NAMALWA (cell line): ENCODE measurements at regions not wholly inside any gene's neighbourhood (a gene's known extent, or its start where the extent isn't known, plus 50 kb on each side); places are given as distances from the start of the nearest gene placed in this dataset.
A peak's percentile ranks its signal among the peaks of the same experiment; 100 is the strongest.
"Not testable (repeated sequence)": the region's sequence is repeated elsewhere in the genome, so short reads cannot be mapped to it uniquely, and the experiment has no call there.

Experiments
- DNase-seq: peaks from one replicate; pipeline ENCODE4 v3.0.0-alpha.2; 2015; ENCODE audit warnings: low spot score

- no peak for DNase-seq
These were observed 398.2 kb upstream of the RGS18 start for GRCh38 chr1:191760016-191760415.

GRCh38 chr1:191788551-191788950 lies 369.7 kb upstream of the RGS18 start:
- DNase-seq = no peak

- no peak for DNase-seq
These were observed 360.1 kb upstream of the RGS18 start for GRCh38 chr1:191798178-191798577.

- no peak for DNase-seq
These were observed 354.0 kb upstream of the RGS18 start for GRCh38 chr1:191804311-191804710.

GRCh38 chr1:191813593-191813992 lies 344.7 kb upstream of the RGS18 start:
- DNase-seq = not testable (repeated sequence)

DNA sequence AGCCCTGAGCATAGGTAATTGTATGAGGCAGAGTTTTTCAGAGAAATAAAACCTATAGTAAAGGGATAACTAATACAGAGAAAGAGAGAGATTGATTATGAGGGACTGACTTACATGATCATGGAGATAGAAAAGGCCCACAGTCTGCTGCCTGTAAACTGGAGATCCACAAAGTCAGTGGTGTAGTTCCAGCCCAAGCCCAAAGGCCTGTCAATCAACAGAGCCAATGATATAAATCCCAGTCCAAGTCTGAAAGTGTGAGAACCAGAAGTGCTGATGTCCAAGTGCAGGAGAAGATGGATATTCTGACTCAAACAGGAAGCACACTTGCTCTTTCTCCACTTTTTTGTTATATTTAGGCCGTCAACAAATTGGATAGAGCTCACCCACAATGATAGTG lies 340.1 kb upstream of the RGS18 start:
- no peak for DNase-seq

- peak; percentile 51 for DNase-seq
These were observed 326.7 kb upstream of the RGS18 start for GRCh38 chr1:191831572-191831971.

DNA sequence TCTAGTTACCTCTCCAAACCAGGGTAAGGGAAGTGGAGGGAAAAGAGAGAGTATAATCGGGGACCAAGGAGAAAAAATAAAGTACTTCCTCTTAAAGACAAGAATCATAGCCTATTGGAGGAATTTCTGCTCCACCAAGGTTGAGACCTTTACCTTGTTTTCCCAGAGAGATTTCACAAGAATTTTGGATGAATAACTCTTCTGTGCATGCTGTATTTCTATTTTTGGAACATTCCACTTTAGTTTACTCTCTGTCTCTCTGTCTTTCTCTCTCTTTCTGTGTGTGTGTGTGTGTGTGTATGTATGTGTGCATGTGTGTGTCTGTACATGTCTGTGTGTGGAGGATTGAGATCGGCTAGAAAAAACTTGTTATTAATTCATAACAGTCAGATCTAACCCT lies 318.4 kb upstream of the RGS18 start:
- DNase-seq = no peak

GRCh38 chr1:191851799-191852595 lies 306.3 kb upstream of the RGS18 start:
- no peak for DNase-seq

DNA sequence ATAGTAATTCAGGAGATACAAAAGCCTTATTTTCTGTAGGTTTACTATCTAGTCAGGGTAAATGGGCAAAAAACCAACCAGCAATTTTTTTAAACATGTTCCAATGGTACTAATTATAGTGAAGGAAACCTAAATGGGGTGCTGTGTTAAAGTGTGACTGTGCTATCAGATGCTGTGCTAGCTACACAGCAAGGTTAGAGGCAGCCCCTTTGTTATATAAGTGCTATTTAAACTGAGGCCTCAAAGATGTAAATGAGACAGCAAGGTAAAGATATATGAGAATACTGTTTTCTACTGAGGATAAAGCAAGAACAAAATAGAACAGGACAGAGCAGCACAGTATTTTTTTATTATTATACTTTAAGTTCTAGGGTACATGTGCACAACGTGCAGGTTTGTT lies 305.4 kb upstream of the RGS18 start:
- no peak for DNase-seq

GRCh38 chr1:191857600-191857999 lies 300.7 kb upstream of the RGS18 start:
- no peak for DNase-seq

GRCh38 chr1:191865479-191865878 lies 292.8 kb upstream of the RGS18 start:
- DNase-seq = no peak

- no peak for DNase-seq
These were observed 292.1 kb upstream of the RGS18 start for GRCh38 chr1:191866155-191866554.

GRCh38 chr1:191869790-191870312 lies 288.4 kb upstream of the RGS18 start:
- no peak for DNase-seq

- no peak for DNase-seq
These were observed 287.8 kb upstream of the RGS18 start for GRCh38 chr1:191870490-191870889.

- no peak for DNase-seq
These were observed 282.3 kb upstream of the RGS18 start for GRCh38 chr1:191875994-191876393.

DNA sequence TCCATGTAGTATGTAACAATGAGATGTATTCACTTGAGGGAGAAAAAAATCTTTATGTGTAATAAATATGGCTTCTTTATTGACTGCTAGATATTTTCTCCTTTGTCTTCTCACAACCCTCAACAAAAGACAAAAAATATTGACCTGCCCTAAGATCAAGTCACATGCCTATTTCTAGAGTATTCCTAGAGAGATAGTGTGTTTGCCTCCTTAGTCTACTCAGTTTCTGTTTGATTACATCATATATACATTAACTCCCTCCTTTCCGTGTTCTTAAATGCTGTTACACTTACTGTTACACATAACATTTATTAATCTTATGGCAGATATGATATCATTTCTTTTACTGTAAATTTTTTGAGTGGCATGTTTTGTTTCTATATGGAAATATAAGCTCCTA lies 281.6 kb upstream of the RGS18 start:
- no peak for DNase-seq

GRCh38 chr1:191882870-191883269 lies 275.4 kb upstream of the RGS18 start:
- no peak for DNase-seq

DNA sequence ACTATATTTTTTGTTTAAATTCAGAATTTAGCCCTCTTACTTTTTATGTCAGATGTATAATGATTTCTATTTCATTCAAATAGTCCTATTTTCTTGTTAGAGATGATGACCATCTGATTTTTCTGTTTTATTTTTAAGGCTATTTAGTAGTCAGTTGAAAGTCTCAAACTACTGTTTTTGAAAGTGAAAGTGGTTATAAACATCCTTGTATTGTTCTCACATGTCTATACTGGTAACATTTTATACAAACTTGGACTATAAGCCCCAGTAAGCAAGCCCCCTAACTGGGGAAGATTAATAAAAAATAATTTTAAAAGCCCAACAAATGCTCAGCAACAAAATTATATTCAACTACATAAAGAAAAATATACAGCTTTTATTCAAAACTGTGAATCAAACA lies 271.3 kb upstream of the RGS18 start:
- no peak for DNase-seq

GRCh38 chr1:191888996-191889622 lies 269.2 kb upstream of the RGS18 start:
- no peak for DNase-seq

DNA sequence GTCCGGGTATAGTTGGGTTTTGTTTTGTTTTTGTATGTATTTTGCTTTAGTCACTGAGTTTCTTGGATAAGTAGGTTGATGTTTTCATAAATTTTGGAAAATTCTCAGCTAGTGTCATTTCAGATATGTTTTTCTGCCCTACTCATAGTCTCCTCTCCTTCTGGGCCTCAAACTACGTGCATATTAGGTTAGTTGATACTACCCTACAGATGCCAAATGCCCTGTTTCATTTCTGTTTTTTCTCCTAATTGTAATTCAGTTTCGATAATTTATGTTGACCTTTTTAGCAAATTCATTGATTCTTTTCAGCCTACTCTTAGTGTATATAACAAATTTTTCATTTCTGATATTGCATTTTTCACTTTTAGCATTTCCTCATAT lies 268.6 kb upstream of the RGS18 start:
- DNase-seq = no peak

DNA sequence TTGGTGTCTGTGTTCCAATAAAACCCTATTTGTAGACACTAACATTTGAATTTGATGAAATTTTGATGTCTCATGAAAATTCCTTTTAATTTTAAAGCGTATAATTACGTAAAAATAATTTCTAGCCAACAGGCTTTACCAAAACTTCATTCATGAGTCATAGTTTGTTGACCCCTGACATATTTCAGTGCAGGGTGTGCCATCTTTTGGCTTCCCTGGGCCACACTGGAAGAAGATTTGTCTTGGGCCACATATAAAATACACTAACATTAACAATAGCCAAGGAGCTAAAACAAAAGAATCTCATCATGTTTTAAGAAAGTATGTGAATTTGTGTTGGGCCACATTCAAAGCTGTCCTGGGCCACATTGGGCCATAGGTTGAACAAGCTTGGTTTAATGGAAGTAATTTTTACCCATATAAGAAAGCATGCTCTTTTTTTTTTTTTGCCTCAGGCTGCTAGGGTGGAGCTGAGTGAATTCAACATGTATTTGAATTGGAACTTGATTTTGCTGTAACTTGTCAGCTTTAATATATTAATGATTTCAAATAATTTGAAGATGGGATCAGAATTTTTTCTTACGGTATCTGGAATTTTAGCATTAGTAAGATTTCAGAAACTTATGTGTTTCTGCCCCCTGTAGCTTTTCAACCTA lies 267.7 kb upstream of the RGS18 start:
- no peak for DNase-seq

DNA sequence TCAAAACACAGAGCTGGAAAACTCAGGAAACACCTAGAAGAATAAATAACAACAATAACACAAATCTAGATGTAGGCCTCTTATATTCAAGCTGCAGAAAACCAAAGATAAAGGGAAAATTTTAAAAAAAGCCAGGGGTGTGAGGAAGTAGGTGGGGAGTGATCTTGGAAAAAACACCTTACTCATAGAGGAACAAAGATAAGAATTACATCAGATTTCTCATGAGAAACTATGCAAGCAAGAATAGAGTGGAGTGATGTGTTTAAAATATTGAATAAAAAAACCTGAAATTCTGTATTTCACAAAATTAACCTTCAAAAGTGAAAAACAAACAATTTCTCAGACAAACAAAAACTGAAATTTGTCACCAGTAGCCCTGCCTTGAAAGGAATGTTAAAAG lies 265.5 kb upstream of the RGS18 start:
- DNase-seq = no peak
